HepG2 (cell line): ENCODE measurements at regions not wholly inside any gene's neighbourhood (a gene's known extent, or its start where the extent isn't known, plus 50 kb on each side); places are given as distances from the start of the nearest gene placed in this dataset.

ENCODE experiments used
- BRF2 ChIP-seq: sonication (generic); formaldehyde crosslinking; IDR thresholded peaks from 2 replicates; pipeline ENCODE4 v1.8.1; 2022; ENCODE audit warnings: mild to moderate bottlenecking, missing genetic modification reagents
- IRF2 ChIP-seq: IDR thresholded peaks from 2 replicates; pipeline ENCODE4 v1.6.1; 2018; ENCODE audit warnings: missing genetic modification reagents, missing compliant biosample characterization
- KMT2B ChIP-seq: IDR thresholded peaks from 2 replicates; pipeline ENCODE4 v1.6.1; 2016; ENCODE audit warnings: missing genetic modification reagents, missing compliant biosample characterization
- ZBTB40 ChIP-seq, 2 experiments: fragments of 450-650 bp in 1 of 2; sonication (generic) in 1 of 2; formaldehyde crosslinking in 1 of 2; IDR thresholded peaks; 2 replicates each; pipeline versions ENCODE4 v1.6.1 to v1.8.0; 2016 to 2022; ENCODE audit warnings: antibody characterized with exemption in 1 of 2, mild to moderate bottlenecking in 1 of 2, missing genetic modification reagents in 1 of 2
- ZNF232 ChIP-seq: sonication (generic); formaldehyde crosslinking; IDR thresholded peaks from 2 replicates; pipeline ENCODE4 v1.4.0; 2020; ENCODE audit warnings: missing genetic modification reagents, borderline replicate concordance
- ZNF878 ChIP-seq: sonication (generic); formaldehyde crosslinking; IDR thresholded peaks from 2 replicates; pipeline ENCODE4 v1.8.1; 2023; ENCODE audit warnings: mild to moderate bottlenecking, missing genetic modification reagents, moderate library complexity

- TF ChIP-seq ZBTB40 (IDR thresholded peaks at IDR 0.05) (no peak), ZBTB40 (CRISPR knock-in tag; IDR thresholded peaks at IDR 0.05) (no peak), ZNF232 (CRISPR knock-in tag) (no peak), ZNF878 (CRISPR knock-in tag) (no peak), BRF2 (CRISPR knock-in tag) (no peak), KMT2B (CRISPR knock-in tag) (no peak), IRF2 (CRISPR knock-in tag) (no peak)
- TF ChIP-seq, all 625 proteins: peak for 0
These were observed 354.1 kb downstream of the PLK2 start (continued) for GRCh38 chr5:58105836-58106235.
